Upper lobe of left lung (tissue), 4 donors: ENCODE measurements at regions not wholly inside any gene's neighbourhood (a gene's known extent, or its start where the extent isn't known, plus 50 kb on each side); places are given as distances from the start of the nearest gene placed in this dataset.

Source experiments
- POLR2AphosphoS5 ChIP-seq, 2 donors: sonication (generic); formaldehyde crosslinking; IDR thresholded peaks; one replicate each; pipeline ENCODE4 v1.5.1; 2017; ENCODE audit warnings: antibody characterized with exemption in 2 of 2
- TF ChIP-seq, protein P1 (sequence below), 6 experiments: fragments of 450-650 bp in 4 of 6; fragments of 200-600 bp in 2 of 6; sonication (generic) in 2 of 6; IDR thresholded peaks; one replicate each; pipeline ENCODE4 v1.5.1; 2016 to 2019; ENCODE audit warnings: antibody characterized with exemption in 6 of 6

DNA sequence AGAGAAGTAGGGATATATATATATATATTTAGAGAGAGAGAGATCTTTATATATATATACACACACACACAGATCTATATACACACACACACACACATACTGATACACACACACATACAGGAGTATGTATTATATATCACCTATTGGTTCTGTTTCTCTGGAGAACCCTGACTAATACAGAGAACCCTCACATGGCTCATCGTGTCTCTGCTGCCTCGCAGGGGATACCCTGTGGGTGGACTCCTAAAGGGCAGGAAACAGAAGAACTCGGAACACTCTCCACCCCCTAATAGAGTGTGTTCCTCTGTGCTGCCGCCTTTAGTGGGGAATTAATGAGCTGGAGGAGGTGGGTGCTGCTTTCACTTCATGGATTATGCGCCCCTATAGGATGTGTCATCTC, 86.6 kb downstream of the NPY start:
- TF ChIP-seq, protein P1, sequence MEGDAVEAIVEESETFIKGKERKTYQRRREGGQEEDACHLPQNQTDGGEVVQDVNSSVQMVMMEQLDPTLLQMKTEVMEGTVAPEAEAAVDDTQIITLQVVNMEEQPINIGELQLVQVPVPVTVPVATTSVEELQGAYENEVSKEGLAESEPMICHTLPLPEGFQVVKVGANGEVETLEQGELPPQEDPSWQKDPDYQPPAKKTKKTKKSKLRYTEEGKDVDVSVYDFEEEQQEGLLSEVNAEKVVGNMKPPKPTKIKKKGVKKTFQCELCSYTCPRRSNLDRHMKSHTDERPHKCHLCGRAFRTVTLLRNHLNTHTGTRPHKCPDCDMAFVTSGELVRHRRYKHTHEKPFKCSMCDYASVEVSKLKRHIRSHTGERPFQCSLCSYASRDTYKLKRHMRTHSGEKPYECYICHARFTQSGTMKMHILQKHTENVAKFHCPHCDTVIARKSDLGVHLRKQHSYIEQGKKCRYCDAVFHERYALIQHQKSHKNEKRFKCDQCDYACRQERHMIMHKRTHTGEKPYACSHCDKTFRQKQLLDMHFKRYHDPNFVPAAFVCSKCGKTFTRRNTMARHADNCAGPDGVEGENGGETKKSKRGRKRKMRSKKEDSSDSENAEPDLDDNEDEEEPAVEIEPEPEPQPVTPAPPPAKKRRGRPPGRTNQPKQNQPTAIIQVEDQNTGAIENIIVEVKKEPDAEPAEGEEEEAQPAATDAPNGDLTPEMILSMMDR (IDR thresholded peaks at IDR 0.05), result no peak
- TF ChIP-seq POLR2AphosphoS5 (IDR thresholded peaks at IDR 0.05), result no peak
